Testis (tissue), 2 donors: ENCODE measurements at regions not wholly inside any gene's neighbourhood (a gene's known extent, or its start where the extent isn't known, plus 50 kb on each side); places are given as distances from the start of the nearest gene placed in this dataset.

ENCODE experiments used
- POLR2A ChIP-seq: fragments of 450-650 bp; IDR thresholded peaks from one replicate; pipeline ENCODE4 v1.6.1; 2017; ENCODE audit warnings: antibody characterized with exemption, mild to moderate bottlenecking, moderate library complexity
- TF ChIP-seq, protein P1 (sequence below), 3 experiments: fragments of 450-650 bp in 2 of 3; fragments of 200-600 bp in 1 of 3; sonication (generic) in 1 of 3; IDR thresholded peaks; one replicate each; pipeline ENCODE4 v1.5.1; 2016 to 2019; ENCODE audit warnings: antibody characterized with exemption in 3 of 3, mild to moderate bottlenecking in 2 of 3, moderate library complexity in 1 of 3

DNA sequence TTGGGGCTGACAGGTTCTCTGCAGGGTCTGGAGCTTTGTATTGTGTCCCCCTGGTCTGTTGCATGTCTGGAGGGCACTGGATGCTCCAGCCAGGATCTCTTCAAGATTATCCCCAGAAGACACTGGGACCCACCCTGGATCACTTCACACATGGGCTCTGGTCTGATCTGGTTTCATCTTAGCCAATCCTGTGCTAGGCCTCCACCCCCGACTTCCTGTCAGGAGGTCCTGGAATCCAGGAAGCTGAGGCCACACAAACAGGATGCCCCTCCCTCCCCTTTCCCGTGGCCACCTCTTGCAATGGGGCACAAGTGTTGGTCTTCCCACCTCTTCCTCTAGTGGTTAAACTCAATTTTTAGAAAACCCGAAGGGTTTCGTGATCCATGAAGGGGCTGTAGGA, 242.6 kb upstream of the MVB12B start:
- TF ChIP-seq, protein P1, sequence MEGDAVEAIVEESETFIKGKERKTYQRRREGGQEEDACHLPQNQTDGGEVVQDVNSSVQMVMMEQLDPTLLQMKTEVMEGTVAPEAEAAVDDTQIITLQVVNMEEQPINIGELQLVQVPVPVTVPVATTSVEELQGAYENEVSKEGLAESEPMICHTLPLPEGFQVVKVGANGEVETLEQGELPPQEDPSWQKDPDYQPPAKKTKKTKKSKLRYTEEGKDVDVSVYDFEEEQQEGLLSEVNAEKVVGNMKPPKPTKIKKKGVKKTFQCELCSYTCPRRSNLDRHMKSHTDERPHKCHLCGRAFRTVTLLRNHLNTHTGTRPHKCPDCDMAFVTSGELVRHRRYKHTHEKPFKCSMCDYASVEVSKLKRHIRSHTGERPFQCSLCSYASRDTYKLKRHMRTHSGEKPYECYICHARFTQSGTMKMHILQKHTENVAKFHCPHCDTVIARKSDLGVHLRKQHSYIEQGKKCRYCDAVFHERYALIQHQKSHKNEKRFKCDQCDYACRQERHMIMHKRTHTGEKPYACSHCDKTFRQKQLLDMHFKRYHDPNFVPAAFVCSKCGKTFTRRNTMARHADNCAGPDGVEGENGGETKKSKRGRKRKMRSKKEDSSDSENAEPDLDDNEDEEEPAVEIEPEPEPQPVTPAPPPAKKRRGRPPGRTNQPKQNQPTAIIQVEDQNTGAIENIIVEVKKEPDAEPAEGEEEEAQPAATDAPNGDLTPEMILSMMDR (IDR thresholded peaks at IDR 0.05), result no peak
- no peak for TF ChIP-seq POLR2A
